ENCODE measurements at regions not wholly inside any gene's neighbourhood (a gene's known extent, or its start where the extent isn't known, plus 50 kb on each side); places are given as distances from the start of the nearest gene placed in this dataset.

DNA sequence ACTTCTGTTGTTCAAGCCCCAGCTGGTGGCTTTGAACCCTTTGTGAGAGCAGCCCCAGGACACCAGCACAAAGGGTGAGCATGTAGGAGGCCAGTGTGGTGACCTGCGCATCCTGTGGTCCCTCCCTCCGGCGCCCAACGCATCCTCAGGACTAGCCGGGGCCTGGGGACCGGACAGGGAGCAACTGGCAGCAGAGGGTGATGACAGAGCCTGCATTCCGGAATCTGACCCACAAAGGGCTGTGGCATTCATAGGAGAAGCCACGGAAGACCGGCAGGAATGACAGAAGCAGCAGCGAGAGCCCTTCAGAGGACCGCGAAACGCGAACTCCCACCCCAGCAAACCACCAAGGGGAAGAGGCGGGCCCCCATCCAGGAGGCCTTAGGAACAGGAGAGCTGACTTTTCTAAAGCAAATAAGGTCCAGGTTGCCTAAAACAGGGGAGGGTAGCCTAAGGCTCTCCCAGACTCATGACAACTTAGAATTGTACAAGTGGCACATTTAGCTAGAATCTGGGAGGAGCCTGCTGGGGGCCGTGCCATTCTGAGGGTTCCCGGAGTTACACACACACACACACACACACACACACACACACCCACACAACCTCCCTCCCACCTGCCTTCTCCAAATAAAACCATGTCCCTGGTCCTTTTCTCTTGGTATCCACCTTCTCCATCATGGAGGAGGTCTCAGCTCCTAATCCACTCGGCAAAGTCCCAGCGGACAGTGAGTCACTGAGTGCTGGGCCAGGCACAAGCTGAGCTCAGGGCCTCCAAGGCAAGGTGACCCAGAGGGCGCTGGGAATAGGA, 232.7 kb downstream of the CTTN start:
- TF ChIP-seq SMC3 (conservative IDR thresholded peaks at IDR 0.05; ENCODE audit: poor library complexity) (no peak), EZH2 (IDR thresholded peaks at IDR 0.05; ENCODE audit: borderline replicate concordance, insufficient read depth, low read length, poor library complexity, severe bottlenecking) (no peak), TAF1 (IDR thresholded peaks at IDR 0.05; ENCODE audit: low read depth) (no peak), EP300 (conservative IDR thresholded peaks at IDR 0.05; ENCODE audit: poor library complexity, severe bottlenecking) (no peak), RAD21 (conservative IDR thresholded peaks at IDR 0.05) (no peak), MXI1 (conservative IDR thresholded peaks at IDR 0.05; ENCODE audit: poor library complexity, severe bottlenecking) (no peak), CTCF (IDR thresholded peaks at IDR 0.05; ENCODE audit: poor library complexity, severe bottlenecking) (no peak), POLR2AphosphoS5 (IDR thresholded peaks at IDR 0.05) (no peak)
- TF ChIP-seq, protein P1, sequence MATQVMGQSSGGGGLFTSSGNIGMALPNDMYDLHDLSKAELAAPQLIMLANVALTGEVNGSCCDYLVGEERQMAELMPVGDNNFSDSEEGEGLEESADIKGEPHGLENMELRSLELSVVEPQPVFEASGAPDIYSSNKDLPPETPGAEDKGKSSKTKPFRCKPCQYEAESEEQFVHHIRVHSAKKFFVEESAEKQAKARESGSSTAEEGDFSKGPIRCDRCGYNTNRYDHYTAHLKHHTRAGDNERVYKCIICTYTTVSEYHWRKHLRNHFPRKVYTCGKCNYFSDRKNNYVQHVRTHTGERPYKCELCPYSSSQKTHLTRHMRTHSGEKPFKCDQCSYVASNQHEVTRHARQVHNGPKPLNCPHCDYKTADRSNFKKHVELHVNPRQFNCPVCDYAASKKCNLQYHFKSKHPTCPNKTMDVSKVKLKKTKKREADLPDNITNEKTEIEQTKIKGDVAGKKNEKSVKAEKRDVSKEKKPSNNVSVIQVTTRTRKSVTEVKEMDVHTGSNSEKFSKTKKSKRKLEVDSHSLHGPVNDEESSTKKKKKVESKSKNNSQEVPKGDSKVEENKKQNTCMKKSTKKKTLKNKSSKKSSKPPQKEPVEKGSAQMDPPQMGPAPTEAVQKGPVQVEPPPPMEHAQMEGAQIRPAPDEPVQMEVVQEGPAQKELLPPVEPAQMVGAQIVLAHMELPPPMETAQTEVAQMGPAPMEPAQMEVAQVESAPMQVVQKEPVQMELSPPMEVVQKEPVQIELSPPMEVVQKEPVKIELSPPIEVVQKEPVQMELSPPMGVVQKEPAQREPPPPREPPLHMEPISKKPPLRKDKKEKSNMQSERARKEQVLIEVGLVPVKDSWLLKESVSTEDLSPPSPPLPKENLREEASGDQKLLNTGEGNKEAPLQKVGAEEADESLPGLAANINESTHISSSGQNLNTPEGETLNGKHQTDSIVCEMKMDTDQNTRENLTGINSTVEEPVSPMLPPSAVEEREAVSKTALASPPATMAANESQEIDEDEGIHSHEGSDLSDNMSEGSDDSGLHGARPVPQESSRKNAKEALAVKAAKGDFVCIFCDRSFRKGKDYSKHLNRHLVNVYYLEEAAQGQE (IDR thresholded peaks at IDR 0.05; ENCODE audit: borderline replicate concordance): no peak
- H4K20me1 ChIP-seq (ENCODE audit: insufficient read depth): no peaks in the 10 kb centered on the region
- peaks cover 2% of the 10 kb centered on the region for H3F3A ChIP-seq (ENCODE audit: insufficient read depth, low read length, poor library complexity, severe bottlenecking)
- no peak overlapping the region for H3K4me3 ChIP-seq (ENCODE audit: low read length)
- no peaks in the 10 kb centered on the region for H3K9me2 ChIP-seq (ENCODE audit: insufficient read depth, low read length)
- no peaks in the 10 kb centered on the region for H3K9me3 ChIP-seq (ENCODE audit: low read length)
- H3K36me3 ChIP-seq (ENCODE audit: insufficient read depth, low read length): no peaks in the 10 kb centered on the region
- peaks cover 35% of the 10 kb centered on the region for H3K79me2 ChIP-seq (replicated peaks; ENCODE audit: insufficient read depth, low read length)
- H3K4me2 ChIP-seq (ENCODE audit: low read length): no peak overlapping the region
- no peaks in the 10 kb centered on the region for H3K27me3 ChIP-seq (ENCODE audit: insufficient read depth, low read depth, low read length)
- no peak overlapping the region for H3K9ac ChIP-seq (ENCODE audit: low read length)
- no peak overlapping the region for H3K27ac ChIP-seq (ENCODE audit: low read length)
- H2AFZ ChIP-seq (ENCODE audit: low read depth, low read length): no peak overlapping the region

DNA sequence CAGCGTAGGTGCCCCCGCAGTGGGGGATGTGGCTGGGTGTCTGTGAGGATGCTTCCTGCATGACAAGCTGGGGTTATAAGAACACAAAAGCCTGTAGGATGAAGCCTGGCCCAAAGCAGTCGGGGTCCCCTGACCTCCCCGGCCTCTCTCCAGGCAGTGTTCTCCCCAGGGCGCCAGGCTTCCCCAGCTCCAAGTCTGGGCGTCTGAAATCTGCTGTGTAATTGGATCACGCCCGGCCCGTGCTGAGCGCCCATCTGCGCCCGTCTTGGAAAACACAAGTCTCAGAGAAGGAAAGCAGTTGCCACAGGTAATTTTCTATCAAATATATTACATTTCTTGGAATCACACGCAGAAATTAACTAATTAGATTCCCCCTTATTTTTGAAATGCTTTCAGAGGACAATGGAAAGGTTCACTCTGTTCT, 233.3 kb downstream of the CTTN start:
- Histone ChIP-seq H3K9ac (ENCODE audit: low read length) (no peak overlapping the region), H3K9me2 (ENCODE audit: insufficient read depth, low read length) (no peaks in the 10 kb centered on the region), H3K4me3 (ENCODE audit: low read length) (no peak overlapping the region), H3K4me2 (ENCODE audit: low read length) (no peak overlapping the region), H4K20me1 (ENCODE audit: insufficient read depth) (no peaks in the 10 kb centered on the region), H3K79me2 (replicated peaks; ENCODE audit: insufficient read depth, low read length) (peaks cover 29% of the 10 kb centered on the region), H3K27ac (ENCODE audit: low read length) (no peak overlapping the region), H3F3A (ENCODE audit: insufficient read depth, low read length, poor library complexity, severe bottlenecking) (peaks cover 2% of the 10 kb centered on the region), H3K36me3 (ENCODE audit: insufficient read depth, low read length) (no peaks in the 10 kb centered on the region), H3K27me3 (ENCODE audit: insufficient read depth, low read depth, low read length) (no peaks in the 10 kb centered on the region), H3K9me3 (ENCODE audit: low read length) (no peaks in the 10 kb centered on the region), H2AFZ (ENCODE audit: low read depth, low read length) (no peak overlapping the region)
- TF ChIP-seq, protein P1 (IDR thresholded peaks at IDR 0.05; ENCODE audit: borderline replicate concordance): no peak
